IMR-90 (cell line): ENCODE measurements at regions not wholly inside any gene's neighbourhood (a gene's known extent, or its start where the extent isn't known, plus 50 kb on each side); places are given as distances from the start of the nearest gene placed in this dataset.

Experiments
- ATAC-seq: fragments of 200-7000 bp; cut with Tn5 transposase; 2 replicates; pipeline ENCODE4 v1.9.1; 2020; ENCODE audit warnings: low read depth, mild to moderate bottlenecking, moderate library complexity
- BruUV-seq: library from RNA; stranded (reverse); fragments of 400-500 nt; replicated peaks from 2 replicates; lab custom pipeline; 2021; lab: Mats Ljungman, UMichigan
- CTCF ChIA-PET: fragments of 300-600 bp; formaldehyde crosslinking; extraction: SDS; loops from one replicate; lab custom pipeline; 2021; ENCODE audit warnings: antibody characterized with exemption; lab: Yijun Ruan, JAX
- POLR2A ChIA-PET: fragments of 300-600 bp; sonication (Branson Sonifier 250); formaldehyde crosslinking; loops from one replicate; lab custom pipeline; 2022; ENCODE audit warnings: antibody characterized with exemption; ENCODE audit not compliant: unreplicated experiment; lab: Charles Lee
- DNase-seq: peaks from one replicate; pipeline ENCODE4 v3.0.0; 2013
- H2AFZ ChIP-seq: replicated peaks from 2 replicates; pipeline ENCODE3; 2013; ENCODE audit warnings: low read length, mild to moderate bottlenecking; ENCODE audit not compliant: poor library complexity
- H2AK5ac ChIP-seq: 2 replicates; pipeline ENCODE4 v1.6.1; 2013; ENCODE audit warnings: low read depth, low read length, inconsistent platforms
- H2AK9ac ChIP-seq: replicated peaks from 2 replicates; pipeline ENCODE3; 2013; ENCODE audit warnings: mild to moderate bottlenecking, low read depth, low read length, moderate library complexity; ENCODE audit not compliant: poor library complexity
- H2BK120ac ChIP-seq: 2 replicates; pipeline ENCODE4 v1.6.1; 2013; ENCODE audit warnings: low read depth, low read length, inconsistent platforms
- H2BK15ac ChIP-seq: 3 replicates; pipeline ENCODE4 v1.6.1; 2013; ENCODE audit warnings: low read depth, low read length, inconsistent platforms
- H2BK20ac ChIP-seq: 2 replicates; pipeline ENCODE4 v1.6.1; 2013; ENCODE audit warnings: low read depth, mild to moderate bottlenecking, inconsistent platforms, low read length, moderate library complexity
- H2BK5ac ChIP-seq: 2 replicates; pipeline ENCODE4 v1.6.1; 2013; ENCODE audit warnings: mild to moderate bottlenecking, low read depth, low read length, inconsistent platforms; ENCODE audit not compliant: poor library complexity, severe bottlenecking
- H3K14ac ChIP-seq: replicated peaks from 2 replicates; pipeline ENCODE4 v1.6.1; 2013; ENCODE audit warnings: low read depth, low read length, inconsistent platforms
- H3K18ac ChIP-seq: 2 replicates; pipeline ENCODE4 v1.6.1; 2013; ENCODE audit warnings: low read depth, low read length, control low read depth
- H3K23ac ChIP-seq: 2 replicates; pipeline ENCODE4 v1.6.1; 2013; ENCODE audit warnings: low read depth, low read length, inconsistent platforms
- H3K27ac ChIP-seq: 2 replicates; pipeline ENCODE4 v1.5.1; 2013; ENCODE audit warnings: mild to moderate bottlenecking, control low read depth, low read length; ENCODE audit not compliant: insufficient read depth
- H3K27me3 ChIP-seq: 2 replicates; pipeline ENCODE4 v1.6.1; 2013; ENCODE audit warnings: low read length; ENCODE audit not compliant: control insufficient read depth, insufficient read depth
- H3K36me3 ChIP-seq: 2 replicates; pipeline ENCODE4 v1.6.1; 2013; ENCODE audit warnings: low read length, mixed read lengths; ENCODE audit not compliant: control insufficient read depth, insufficient read depth
- H3K4ac ChIP-seq: 2 replicates; pipeline ENCODE4 v1.6.1; 2013; ENCODE audit warnings: low read depth, low read length, inconsistent platforms
- H3K4me1 ChIP-seq: 2 replicates; pipeline ENCODE4 v1.6.1; 2013; ENCODE audit warnings: low read length, mixed read lengths; ENCODE audit not compliant: control insufficient read depth, insufficient read depth
- H3K4me2 ChIP-seq: 2 replicates; pipeline ENCODE4 v1.6.1; 2013; ENCODE audit warnings: low read depth, mild to moderate bottlenecking, control low read depth, low read length, moderate library complexity
- H3K4me3 ChIP-seq: 2 replicates; pipeline ENCODE4 v1.5.1; 2013; ENCODE audit warnings: low read depth, mild to moderate bottlenecking, control low read depth, low read length, moderate library complexity; ENCODE audit not compliant: insufficient read depth
- H3K56ac ChIP-seq: 2 replicates; pipeline ENCODE4 v1.6.1; 2013; ENCODE audit warnings: low read length, inconsistent platforms; ENCODE audit not compliant: insufficient read depth; ENCODE audit errors: extremely low read depth
- H3K79me1 ChIP-seq, 2 experiments: 2 replicates each; pipeline ENCODE4 v1.6.1; 2013; ENCODE audit warnings: low read length in 2 of 2, inconsistent platforms in 1 of 2, low read depth in 1 of 2
- H3K9ac ChIP-seq: 2 replicates; pipeline ENCODE4 v1.6.1; 2013; ENCODE audit warnings: low read depth, low read length, control low read depth
- H3K9me1 ChIP-seq: 2 replicates; pipeline ENCODE4 v1.6.1; 2013; ENCODE audit warnings: low read length, inconsistent platforms; ENCODE audit not compliant: insufficient read depth
- H3K9me3 ChIP-seq: 2 replicates; pipeline ENCODE4 v1.6.1; 2013; ENCODE audit warnings: low read length; ENCODE audit not compliant: control insufficient read depth, insufficient read depth
- H4K20me1 ChIP-seq: 2 replicates; pipeline ENCODE4 v1.6.1; 2013; ENCODE audit warnings: low read length, inconsistent platforms; ENCODE audit not compliant: insufficient read depth
- H4K5ac ChIP-seq: 2 replicates; pipeline ENCODE4 v1.6.1; 2013; ENCODE audit warnings: mild to moderate bottlenecking, low read depth, low read length, control low read depth
- H4K8ac ChIP-seq, 2 experiments: 2 replicates each; pipeline ENCODE4 v1.6.1; 2013; ENCODE audit warnings: low read depth in 2 of 2, low read length in 2 of 2, control low read depth in 1 of 2, inconsistent platforms in 1 of 2
- H4K91ac ChIP-seq: 2 replicates; pipeline ENCODE4 v1.6.1; 2013; ENCODE audit warnings: low read depth, low read length, inconsistent platforms; ENCODE audit not compliant: insufficient read depth
- BHLHE40 ChIP-seq: fragments of 150-350 bp; IDR thresholded peaks from 2 replicates; pipeline ENCODE4 v1.6.1; 2016; ENCODE audit warnings: mild to moderate bottlenecking, low read depth, low read length
- CEBPB ChIP-seq: IDR thresholded peaks from 2 replicates; pipeline ENCODE4 v1.6.1; 2012; ENCODE audit warnings: low read depth, low read length, improper control_type of control experiment
- CHD1 ChIP-seq: IDR thresholded peaks from 2 replicates; pipeline ENCODE4 v1.6.1; 2012; ENCODE audit warnings: low read depth, low read length, improper control_type of control experiment
- FOS ChIP-seq: fragments of 150-350 bp; IDR thresholded peaks from 2 replicates; pipeline ENCODE4 v1.6.1; 2016; ENCODE audit warnings: low read depth, low read length
- MAFK ChIP-seq: IDR thresholded peaks from 2 replicates; pipeline ENCODE4 v1.6.1; 2012; ENCODE audit warnings: low read depth, low read length, improper control_type of control experiment
- MAZ ChIP-seq: IDR thresholded peaks from 2 replicates; pipeline ENCODE4 v1.6.1; 2012; ENCODE audit warnings: low read depth, mild to moderate bottlenecking, low read length, improper control_type of control experiment, moderate library complexity, borderline replicate concordance
- MXI1 ChIP-seq: IDR thresholded peaks from 2 replicates; pipeline ENCODE4 v1.6.1; 2012; ENCODE audit warnings: low read depth, mild to moderate bottlenecking, low read length, moderate library complexity, borderline replicate concordance
- NFE2L2 ChIP-seq: fragments of 150-350 bp; IDR thresholded peaks from 2 replicates; pipeline ENCODE4 v1.6.1; 2016; ENCODE audit warnings: low read depth, mild to moderate bottlenecking, low read length
- POLR2A ChIP-seq: IDR thresholded peaks from 2 replicates; pipeline ENCODE4 v1.6.1; 2012; ENCODE audit warnings: mild to moderate bottlenecking, low read depth, low read length
- RCOR1 ChIP-seq: IDR thresholded peaks from 2 replicates; pipeline ENCODE4 v1.6.1; 2012; ENCODE audit warnings: mild to moderate bottlenecking, low read length, improper control_type of control experiment; ENCODE audit not compliant: insufficient replicate concordance
- RFX5 ChIP-seq: IDR thresholded peaks from 2 replicates; pipeline ENCODE4 v1.8.0; 2012; ENCODE audit warnings: low read depth, mild to moderate bottlenecking, low read length, moderate library complexity
- WGBS, 2 experiments: methylation state at CpG; one replicate each; pipeline versions ENCODE4 v1.1.5 to v1.1.7; 2013; ENCODE audit warnings: missing lambda C conversion rate in 2 of 2; ENCODE audit not compliant: insufficient read length in 1 of 2; ENCODE audit errors: extremely low coverage in 2 of 2; 5-methylcytosine and 5-hydroxymethylcytosine counted together
- dilution Hi-C: fragments of 300-500 bp; cut with HindIII; formaldehyde crosslinking; loops from one replicate; pipeline ENCODE4 v1.14.3; 2018; ENCODE audit warnings: low sequenced_read_pairs; ENCODE audit not compliant: unreplicated experiment
- in situ Hi-C: fragments of 300-500 bp; cut with MboI; formaldehyde crosslinking; loops from 3 replicates; pipeline ENCODE4 v1.14.3; 2019; ENCODE audit warnings: low sequenced_read_pairs, inconsistent platforms, mixed read lengths
- intact Hi-C: fragments of 100-400 bp; cut with micrococcal nuclease; formaldehyde crosslinking; loops from 2 replicates; pipeline ENCODE4 v1.10.0; 2022
- TF ChIP-seq, protein P1 (sequence below): fragments of 150-350 bp; IDR thresholded peaks from 2 replicates; pipeline ENCODE4 v1.6.1; 2016; ENCODE audit warnings: low read depth, mild to moderate bottlenecking, low read length, moderate library complexity, borderline replicate concordance
- TF ChIP-seq, protein P2 (sequence below): conservative IDR thresholded peaks from 2 replicates; pipeline ENCODE4 v1.5.1; 2012; ENCODE audit warnings: mild to moderate bottlenecking, low read depth, low read length, improper control_type of control experiment

DNA sequence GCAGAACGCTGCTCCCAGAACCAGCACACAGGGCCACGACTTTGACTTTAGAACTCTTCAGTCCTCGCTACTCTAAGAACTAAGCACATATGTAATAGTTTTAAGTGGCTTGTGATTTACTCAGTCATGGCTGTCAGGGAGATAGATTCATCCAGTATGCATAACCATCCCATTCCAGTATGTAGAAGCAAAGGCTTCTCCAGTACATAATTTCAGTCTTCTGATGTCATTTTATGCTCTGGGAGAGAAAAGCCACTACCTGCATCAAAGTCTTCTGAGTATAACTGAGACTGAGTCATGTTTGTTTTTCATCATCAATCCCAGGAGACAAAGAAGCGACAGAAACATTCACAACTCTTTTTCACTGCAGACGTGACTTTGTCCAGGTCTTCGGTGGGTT is 885.7 kb downstream of the PLA2G4A start:
- Histone ChIP-seq H4K8ac (no peak overlapping the region), H3K4me3 (no peak overlapping the region), H4K5ac (no peak overlapping the region), H3K9ac (no peak overlapping the region), H3K56ac (no peak overlapping the region), H3K36me3 (no peaks in the 10 kb centered on the region), H3K14ac (no peak overlapping the region), H3K4me1 (no peaks in the 10 kb centered on the region), H4K20me1 (no peaks in the 10 kb centered on the region), H3K9me3 (no peaks in the 10 kb centered on the region), H3K23ac (no peak overlapping the region), H2BK15ac (no peak overlapping the region), H2AFZ (no peak overlapping the region), H2BK120ac (no peak overlapping the region), H3K9me1 (no peaks in the 10 kb centered on the region), H3K4ac (no peak overlapping the region), H3K27ac (no peak overlapping the region), H3K18ac (no peak overlapping the region), H3K4me2 (no peak overlapping the region), H2AK5ac (no peak overlapping the region), H3K27me3 (no peaks in the 10 kb centered on the region), H2BK5ac (no peak overlapping the region), H3K79me1 (no peaks in the 10 kb centered on the region), H2AK9ac (no peak overlapping the region), H2BK20ac (no peak overlapping the region), H4K91ac (no peak overlapping the region)
- CTCF ChIA-PET: no interaction called here
- intact Hi-C loops (no loop called here), dilution Hi-C loops (no loop called here), in situ Hi-C loops (no loop called here)
- ATAC-seq (no peak), DNase-seq (no peak)
- 80% methylated on average over 1 of the region's 6 CpGs; no CpG with 5 or more reads in 1 of the 2 experiments for WGBS, 2 experiments
- BruUV-seq: no TSS peak
- POLR2A ChIA-PET: no interaction called here
- TF ChIP-seq, protein P1, sequence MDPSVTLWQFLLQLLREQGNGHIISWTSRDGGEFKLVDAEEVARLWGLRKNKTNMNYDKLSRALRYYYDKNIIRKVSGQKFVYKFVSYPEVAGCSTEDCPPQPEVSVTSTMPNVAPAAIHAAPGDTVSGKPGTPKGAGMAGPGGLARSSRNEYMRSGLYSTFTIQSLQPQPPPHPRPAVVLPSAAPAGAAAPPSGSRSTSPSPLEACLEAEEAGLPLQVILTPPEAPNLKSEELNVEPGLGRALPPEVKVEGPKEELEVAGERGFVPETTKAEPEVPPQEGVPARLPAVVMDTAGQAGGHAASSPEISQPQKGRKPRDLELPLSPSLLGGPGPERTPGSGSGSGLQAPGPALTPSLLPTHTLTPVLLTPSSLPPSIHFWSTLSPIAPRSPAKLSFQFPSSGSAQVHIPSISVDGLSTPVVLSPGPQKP: no peak
- TF ChIP-seq RFX5 (no peak), BHLHE40 (no peak), POLR2A (no peak), CEBPB (no peak), MXI1 (no peak), RCOR1 (no peak), MAFK (no peak), FOS (no peak), NFE2L2 (no peak), MAZ (no peak), CHD1 (no peak)
- TF ChIP-seq, protein P2, sequence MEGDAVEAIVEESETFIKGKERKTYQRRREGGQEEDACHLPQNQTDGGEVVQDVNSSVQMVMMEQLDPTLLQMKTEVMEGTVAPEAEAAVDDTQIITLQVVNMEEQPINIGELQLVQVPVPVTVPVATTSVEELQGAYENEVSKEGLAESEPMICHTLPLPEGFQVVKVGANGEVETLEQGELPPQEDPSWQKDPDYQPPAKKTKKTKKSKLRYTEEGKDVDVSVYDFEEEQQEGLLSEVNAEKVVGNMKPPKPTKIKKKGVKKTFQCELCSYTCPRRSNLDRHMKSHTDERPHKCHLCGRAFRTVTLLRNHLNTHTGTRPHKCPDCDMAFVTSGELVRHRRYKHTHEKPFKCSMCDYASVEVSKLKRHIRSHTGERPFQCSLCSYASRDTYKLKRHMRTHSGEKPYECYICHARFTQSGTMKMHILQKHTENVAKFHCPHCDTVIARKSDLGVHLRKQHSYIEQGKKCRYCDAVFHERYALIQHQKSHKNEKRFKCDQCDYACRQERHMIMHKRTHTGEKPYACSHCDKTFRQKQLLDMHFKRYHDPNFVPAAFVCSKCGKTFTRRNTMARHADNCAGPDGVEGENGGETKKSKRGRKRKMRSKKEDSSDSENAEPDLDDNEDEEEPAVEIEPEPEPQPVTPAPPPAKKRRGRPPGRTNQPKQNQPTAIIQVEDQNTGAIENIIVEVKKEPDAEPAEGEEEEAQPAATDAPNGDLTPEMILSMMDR: no peak
